ENCODE measurements at regions not wholly inside any gene's neighbourhood (a gene's known extent, or its start where the extent isn't known, plus 50 kb on each side); places are given as distances from the start of the nearest gene placed in this dataset.

- DNase-seq = no peak
These were observed 143.4 kb downstream of the DLEU7 start for GRCh38 chr13:50699874-50700663.

GRCh38 chr13:50700664-50701305 lies 142.7 kb downstream of the DLEU7 start:
- DNase-seq = no peak

- no peak for DNase-seq
These were observed 142.0 kb downstream of the DLEU7 start for GRCh38 chr13:50701469-50701868.

DNA sequence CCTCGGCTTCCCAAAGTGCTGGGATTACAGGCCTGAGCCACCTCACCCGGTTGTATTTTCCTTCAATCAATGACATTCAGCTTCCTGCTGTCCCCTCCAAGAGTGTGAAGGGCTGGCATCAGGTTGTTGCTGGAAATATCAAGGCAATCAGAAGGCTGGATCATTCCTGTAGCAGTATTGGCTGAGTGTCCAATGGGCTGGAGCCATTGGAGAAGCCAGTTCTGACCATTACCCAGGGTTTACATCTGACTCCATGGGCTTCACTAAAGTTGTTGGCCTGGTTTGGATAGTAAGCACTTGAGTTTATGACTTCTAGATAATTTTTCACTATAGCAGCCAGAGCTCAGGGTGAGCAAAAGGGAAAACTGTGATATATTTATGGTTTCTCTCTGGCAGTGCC lies 137.0 kb downstream of the DLEU7 start:
- no peak for DNase-seq

GRCh38 chr13:50707628-50708027 lies 135.9 kb downstream of the DLEU7 start:
- no peak for DNase-seq

DNA sequence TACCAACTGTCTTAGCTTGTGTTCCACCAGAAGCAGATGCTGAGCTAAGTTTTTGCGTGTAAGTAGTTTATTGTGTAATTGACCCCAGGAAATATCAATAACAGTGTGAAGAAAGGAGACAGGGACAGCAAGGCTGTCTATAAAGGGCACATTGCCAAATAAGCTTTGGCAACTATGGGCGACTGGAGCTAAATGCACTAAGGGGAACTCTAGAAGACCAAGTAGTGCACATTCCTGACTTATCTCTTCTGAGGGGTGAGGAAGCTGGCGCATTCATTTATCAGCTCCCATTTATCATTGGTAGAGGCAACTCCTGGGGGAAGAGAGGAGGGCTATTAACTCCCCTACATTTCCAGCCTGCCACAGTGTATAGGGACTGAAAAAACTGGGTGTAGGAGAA lies 135.0 kb downstream of the DLEU7 start:
- DNase-seq = no peak

DNA sequence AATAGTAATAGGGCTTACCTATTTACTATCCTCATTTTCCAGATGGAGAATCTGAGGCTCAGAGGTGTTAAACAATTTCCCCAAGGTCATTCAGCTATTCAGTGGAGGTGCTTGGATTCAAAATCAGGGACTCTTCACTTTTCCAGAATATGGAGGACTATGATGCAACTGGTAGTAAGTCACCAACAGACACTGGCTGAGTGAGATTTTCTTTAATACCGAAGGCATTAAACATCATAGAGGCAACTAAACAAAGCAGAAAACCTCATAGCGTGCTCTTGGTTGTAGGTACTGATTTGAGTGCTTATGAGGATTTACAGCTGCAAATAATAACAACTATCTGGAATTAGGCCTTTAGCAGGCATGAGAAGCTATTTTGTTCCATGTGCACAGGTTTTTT lies 134.4 kb downstream of the DLEU7 start:
- DNase-seq = no peak

DNA sequence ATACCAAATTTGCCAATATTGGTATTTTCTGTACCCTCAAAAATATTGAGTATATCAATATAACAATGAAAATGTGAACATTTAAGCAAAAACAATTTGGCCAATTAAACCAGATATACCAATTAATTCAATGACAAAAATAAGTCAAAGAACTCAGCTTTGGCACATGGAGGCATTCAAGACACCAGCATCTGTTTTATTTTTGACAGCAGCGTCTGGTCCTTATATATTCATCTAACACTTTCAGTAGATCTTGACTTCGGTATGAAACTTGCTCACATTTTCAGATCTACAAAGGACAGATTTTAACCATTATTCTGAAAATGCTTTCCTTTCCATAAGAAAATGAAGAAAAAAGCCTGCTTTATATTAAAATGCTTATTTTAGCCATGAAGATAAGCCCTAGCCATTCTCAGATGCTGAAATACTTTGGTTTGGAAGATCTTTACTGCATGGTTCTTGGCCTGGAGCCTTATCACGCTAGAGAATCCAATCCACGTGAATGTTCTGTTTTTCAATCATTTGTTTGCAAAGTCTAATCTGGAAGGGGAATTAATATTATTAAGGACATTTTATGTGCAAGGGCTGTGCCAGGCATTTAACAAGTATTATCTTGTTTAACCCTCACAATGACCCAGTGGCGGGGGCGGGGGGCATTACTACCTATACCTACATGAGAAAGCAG lies 132.2 kb downstream of the DLEU7 start:
- no peak for DNase-seq

DNA sequence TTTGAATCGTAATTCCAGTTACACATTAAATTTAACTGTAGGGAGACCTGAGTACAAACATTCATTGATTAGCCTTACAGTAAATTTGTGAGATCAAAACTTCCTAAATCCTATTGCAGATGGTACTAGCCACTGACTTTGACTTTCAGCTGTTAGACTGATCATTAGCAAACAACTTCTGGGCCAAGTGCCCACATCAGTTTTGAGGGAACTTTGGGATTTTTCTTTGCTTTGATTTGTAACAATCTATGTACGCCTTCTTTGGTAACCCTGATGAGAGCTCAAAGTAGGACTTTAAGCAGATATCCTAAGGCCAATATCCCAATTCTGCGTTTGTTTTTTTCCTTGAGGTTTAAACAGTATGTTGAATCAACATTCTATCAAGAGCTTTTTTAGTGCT lies 131.5 kb downstream of the DLEU7 start:
- DNase-seq = no peak

- DNase-seq = no peak
These were observed 131.0 kb downstream of the DLEU7 start for GRCh38 chr13:50712456-50712855.

- DNase-seq = no peak
These were observed 130.6 kb downstream of the DLEU7 start for GRCh38 chr13:50712881-50713280.

DNA sequence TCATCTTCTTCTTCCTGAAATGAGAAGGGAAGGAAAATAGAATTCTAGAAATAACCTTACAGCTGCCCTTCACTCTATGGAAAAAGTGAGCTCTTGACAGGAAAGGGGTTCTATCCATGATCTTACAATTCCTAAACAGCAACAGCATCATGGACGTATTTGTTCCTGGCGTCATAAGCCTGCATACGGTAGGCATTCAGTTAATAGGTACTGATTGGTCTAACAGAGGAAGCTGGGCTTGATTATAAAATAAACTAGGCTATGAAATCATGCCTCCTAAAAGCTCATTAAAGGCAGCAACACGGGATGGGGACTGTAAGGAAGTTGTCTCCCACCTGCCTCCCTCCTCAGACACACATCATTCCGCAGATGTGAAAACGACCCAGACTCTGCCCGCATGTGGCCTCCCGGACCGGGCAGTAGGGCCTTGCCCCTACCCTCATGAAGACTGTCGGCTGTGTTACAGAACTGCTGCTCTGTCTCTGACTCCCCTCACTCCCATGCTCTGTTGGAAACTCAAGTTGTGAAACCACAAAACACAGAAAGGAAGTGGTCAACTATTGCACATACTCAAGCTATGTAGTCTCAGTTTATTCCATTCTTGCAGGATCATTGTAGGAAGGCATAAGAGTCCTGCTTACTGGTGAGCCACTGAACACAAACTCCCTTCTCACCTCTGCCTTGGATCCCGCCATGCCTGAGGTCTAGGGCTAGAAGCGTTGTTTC lies 129.8 kb downstream of the DLEU7 start:
- DNase-seq = peak; percentile 3

GRCh38 chr13:50714891-50715290 lies 128.6 kb downstream of the DLEU7 start:
- DNase-seq = no peak

DNA sequence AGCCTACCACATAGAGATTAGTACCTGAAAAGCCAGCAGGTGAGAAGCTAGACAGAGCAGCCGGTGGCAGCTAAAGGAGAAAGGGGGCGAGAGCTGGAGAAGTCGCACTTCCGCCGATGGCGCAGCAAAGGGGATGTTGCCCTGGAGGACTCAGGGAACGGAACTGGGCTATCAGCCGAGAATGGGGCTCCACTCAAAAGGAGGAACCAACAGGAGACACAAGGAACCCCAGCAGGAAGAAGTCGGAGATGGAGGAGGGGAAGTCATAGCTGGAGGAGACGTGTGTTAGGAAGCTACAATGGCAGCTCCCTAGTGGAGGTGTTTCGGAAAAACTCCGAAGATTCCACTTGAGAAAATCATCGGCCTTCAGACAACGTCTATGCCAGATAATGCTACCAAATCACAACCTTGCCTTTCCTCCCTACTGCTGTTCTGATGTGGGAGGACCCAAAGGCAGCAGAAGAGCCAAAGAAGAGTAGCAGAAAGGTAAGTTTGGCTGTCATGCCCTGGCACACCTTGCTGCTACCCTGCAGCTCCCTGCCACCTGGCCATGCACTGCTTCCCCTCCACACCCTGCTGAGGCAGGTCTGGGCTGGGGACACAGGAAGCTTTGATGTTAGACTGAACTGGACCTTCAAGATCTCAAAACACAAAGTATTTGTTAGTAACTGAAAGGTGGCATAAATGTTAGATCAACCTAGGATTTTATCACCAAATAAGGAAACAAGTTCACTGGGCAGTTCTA lies 127.9 kb downstream of the DLEU7 start:
- no peak for DNase-seq

GRCh38 chr13:50720861-50721671 lies 122.4 kb downstream of the DLEU7 start:
- DNase-seq = no peak

DNA sequence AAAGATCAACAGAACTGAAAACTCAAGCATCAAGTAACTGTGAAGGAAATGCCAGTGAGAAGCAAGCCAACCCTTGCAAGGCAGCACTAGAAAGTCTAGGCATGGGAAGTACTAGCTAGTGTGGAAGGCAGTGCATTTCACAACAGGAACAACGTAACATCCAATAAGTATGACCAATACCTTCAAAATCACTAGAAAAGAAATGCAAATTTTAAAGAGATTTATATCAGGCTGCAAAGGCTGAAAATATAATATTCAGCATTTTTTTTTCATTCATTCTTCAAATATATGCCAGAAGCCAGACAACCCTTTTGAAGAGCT lies 121.9 kb downstream of the DLEU7 start:
- DNase-seq = no peak

GRCh38 chr13:50722440-50723125 lies 120.9 kb downstream of the DLEU7 start:
- no peak for DNase-seq

- no peak for DNase-seq
These were observed 119.1 kb downstream of the DLEU7 start for GRCh38 chr13:50724438-50724837.

DNA sequence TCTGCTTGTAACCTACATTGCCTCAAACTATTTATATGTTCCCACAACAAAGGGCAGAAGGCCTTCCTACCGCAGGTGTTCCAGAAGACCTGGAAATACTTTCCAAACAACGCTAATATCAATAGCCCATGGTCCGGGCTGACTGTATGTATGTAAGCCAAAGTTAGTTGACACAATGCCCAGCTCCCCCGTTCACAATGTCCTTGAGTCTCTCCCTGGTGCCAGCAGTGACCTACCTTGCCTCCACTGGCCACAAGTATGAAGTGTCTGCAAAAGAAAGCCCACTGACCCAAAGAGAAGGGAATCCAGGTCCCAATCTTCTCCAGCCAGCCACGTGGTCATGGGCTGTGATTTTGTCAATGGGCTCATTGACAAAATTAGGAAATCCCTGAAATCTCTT lies 118.6 kb downstream of the DLEU7 start:
- DNase-seq = no peak

DNA sequence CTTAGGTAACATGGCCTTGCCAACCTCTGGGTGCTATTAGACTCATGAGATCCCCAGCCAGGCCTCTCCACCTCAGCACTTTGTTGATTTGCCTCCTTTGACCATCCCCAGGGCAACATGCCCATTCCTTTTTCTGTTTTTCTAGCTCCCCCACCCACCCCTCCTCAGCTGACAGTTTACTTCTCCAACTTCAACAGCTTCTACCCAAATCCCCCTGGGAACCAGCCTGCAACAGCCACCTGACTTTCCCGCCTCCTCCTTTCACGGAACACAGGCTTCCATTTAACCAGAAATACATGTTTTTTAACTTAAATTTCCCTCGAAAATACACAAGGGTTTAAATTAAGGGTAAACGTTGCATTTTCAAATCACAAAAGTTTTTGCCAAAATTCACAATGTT lies 117.3 kb downstream of the DLEU7 start:
- DNase-seq = no peak

GRCh38 chr13:50729177-50729576 lies 114.3 kb downstream of the DLEU7 start:
- DNase-seq = no peak

All from HCEC 1CT (cell line).